ENCODE measurements at regions not wholly inside any gene's neighbourhood (a gene's known extent, or its start where the extent isn't known, plus 50 kb on each side); places are given as distances from the start of the nearest gene placed in this dataset.
"Not testable (repeated sequence)": the region's sequence is repeated elsewhere in the genome, so short reads cannot be mapped to it uniquely, and the experiment has no call there.

- intact Hi-C loops (cut with DNase I) = no loop called here
- no peak for TF ChIP-seq POLR2A (IDR thresholded peaks at IDR 0.05)
- TF ChIP-seq, protein P1, sequence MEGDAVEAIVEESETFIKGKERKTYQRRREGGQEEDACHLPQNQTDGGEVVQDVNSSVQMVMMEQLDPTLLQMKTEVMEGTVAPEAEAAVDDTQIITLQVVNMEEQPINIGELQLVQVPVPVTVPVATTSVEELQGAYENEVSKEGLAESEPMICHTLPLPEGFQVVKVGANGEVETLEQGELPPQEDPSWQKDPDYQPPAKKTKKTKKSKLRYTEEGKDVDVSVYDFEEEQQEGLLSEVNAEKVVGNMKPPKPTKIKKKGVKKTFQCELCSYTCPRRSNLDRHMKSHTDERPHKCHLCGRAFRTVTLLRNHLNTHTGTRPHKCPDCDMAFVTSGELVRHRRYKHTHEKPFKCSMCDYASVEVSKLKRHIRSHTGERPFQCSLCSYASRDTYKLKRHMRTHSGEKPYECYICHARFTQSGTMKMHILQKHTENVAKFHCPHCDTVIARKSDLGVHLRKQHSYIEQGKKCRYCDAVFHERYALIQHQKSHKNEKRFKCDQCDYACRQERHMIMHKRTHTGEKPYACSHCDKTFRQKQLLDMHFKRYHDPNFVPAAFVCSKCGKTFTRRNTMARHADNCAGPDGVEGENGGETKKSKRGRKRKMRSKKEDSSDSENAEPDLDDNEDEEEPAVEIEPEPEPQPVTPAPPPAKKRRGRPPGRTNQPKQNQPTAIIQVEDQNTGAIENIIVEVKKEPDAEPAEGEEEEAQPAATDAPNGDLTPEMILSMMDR (IDR thresholded peaks at IDR 0.05) = no peak
- no peak for ATAC-seq
Measured at GRCh38 chr18:29853126-29853525, 1189.4 kb downstream of the DSC3 start.

GRCh38 chr18:29849144-29849543 is 1193.4 kb downstream of the DSC3 start:
- intact Hi-C loops (cut with DNase I) = no loop called here
- no peak for DNase-seq

More at GRCh38 chr18:29853126-29853525, 1189.4 kb downstream of the DSC3 start:
- Histone ChIP-seq H3K27ac (no peak overlapping the region), H3K27me3 (no peaks in the 10 kb centered on the region), H3K4me3 (no peak overlapping the region), H3K36me3 (no peaks in the 10 kb centered on the region), H3K9me3 (no peaks in the 10 kb centered on the region), H3K4me1 (no peaks in the 10 kb centered on the region)
- DNase-seq = no peak

DNA sequence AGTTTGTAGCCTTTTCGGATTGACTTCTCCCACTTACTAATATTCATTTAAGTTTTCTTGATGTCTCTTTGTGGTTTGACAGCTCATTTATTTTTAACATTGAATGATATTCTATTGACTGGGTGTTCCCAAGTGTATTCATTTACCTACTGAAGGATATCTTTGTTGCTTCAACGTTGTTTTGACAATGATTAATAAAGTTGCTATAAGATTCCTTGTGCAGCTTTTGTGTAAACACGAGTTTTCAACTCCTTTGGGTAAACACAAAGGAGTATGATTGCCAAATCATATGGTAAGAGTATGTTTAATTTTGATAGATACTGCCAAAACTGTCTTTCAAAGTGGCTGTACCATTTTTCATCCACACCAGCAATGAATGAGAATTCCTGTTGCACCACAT is 1200.9 kb downstream of the DSC3 start:
- intact Hi-C loops (cut with DNase I) = no loop called here
- no peak for TF ChIP-seq POLR2A (IDR thresholded peaks at IDR 0.05)
- TF ChIP-seq, protein P1 (IDR thresholded peaks at IDR 0.05) = no peak
- WGBS (ENCODE audit: insufficient coverage, low coverage, low lambda C conversion rate, missing lambda C conversion rate) = 16% methylated on average over 3 of the region's 3 CpGs

More at GRCh38 chr18:29849144-29849543, 1193.4 kb downstream of the DSC3 start:
- H3K27ac ChIP-seq = no peak overlapping the region
- H3K36me3 ChIP-seq = no peaks in the 10 kb centered on the region
- 60% methylated on average over 1 of the region's 1 CpG for WGBS (ENCODE audit: insufficient coverage, low coverage, low lambda C conversion rate, missing lambda C conversion rate)
- no peaks in the 10 kb centered on the region for H3K9me3 ChIP-seq
- H3K4me3 ChIP-seq = no peak overlapping the region
- H3K27me3 ChIP-seq = no peaks in the 10 kb centered on the region
- H3K4me1 ChIP-seq = no peaks in the 10 kb centered on the region
- ATAC-seq = no peak
- TF ChIP-seq, protein P1 (IDR thresholded peaks at IDR 0.05) = no peak
- no peak for TF ChIP-seq POLR2A (IDR thresholded peaks at IDR 0.05)

DNA sequence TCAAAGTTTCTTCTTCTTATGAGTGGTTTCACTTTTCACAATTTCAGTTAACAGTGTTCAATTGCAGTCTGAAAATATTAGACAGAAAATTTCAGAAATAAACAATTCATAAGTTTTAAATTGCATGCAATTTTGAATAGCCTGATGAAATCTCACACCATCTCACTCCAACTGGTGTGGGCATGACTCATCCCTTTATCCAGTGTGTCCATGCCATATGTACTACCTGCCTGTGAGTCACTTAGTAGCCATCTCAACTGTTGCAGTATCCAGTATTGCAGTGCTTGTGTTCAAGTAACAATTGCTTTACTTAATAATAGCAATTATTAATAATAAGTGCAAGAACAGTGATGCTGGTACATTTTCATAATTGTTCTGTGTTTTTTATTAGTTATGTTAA is 1202.5 kb downstream of the DSC3 start:
- Histone ChIP-seq H3K27me3 (no peaks in the 10 kb centered on the region), H3K36me3 (no peaks in the 10 kb centered on the region), H3K4me1 (no peaks in the 10 kb centered on the region), H3K4me3 (no peak overlapping the region), H3K27ac (no peak overlapping the region), H3K9me3 (no peaks in the 10 kb centered on the region)
- ATAC-seq (no peak), DNase-seq (no peak)
- intact Hi-C loops (cut with DNase I) = no loop called here
- TF ChIP-seq, protein P1 (IDR thresholded peaks at IDR 0.05) = no peak
- no peak for TF ChIP-seq POLR2A (IDR thresholded peaks at IDR 0.05)

More for the DNA sequence above, 1200.9 kb downstream of the DSC3 start:
- DNase-seq (no peak), ATAC-seq (no peak)
- H3K36me3 ChIP-seq = no peaks in the 10 kb centered on the region
- H3K4me3 ChIP-seq = no peak overlapping the region
- no peaks in the 10 kb centered on the region for H3K4me1 ChIP-seq
- no peak overlapping the region for H3K27ac ChIP-seq
- H3K27me3 ChIP-seq = no peaks in the 10 kb centered on the region
- H3K9me3 ChIP-seq = no peaks in the 10 kb centered on the region

- 77% methylated on average over 12 of the region's 12 CpGs for WGBS (ENCODE audit: insufficient coverage, low coverage, low lambda C conversion rate, missing lambda C conversion rate)
- H3K27me3 ChIP-seq; H3K36me3 ChIP-seq; DNase-seq; H3K4me1 ChIP-seq; intact Hi-C loops (cut with DNase I); H3K9me3 ChIP-seq; H3K27ac ChIP-seq; H3K4me3 ChIP-seq; ATAC-seq: not testable (repeated sequence)
Measured at GRCh38 chr18:29838961-29839360, 1203.6 kb downstream of the DSC3 start.
